Adipocyte (in vitro differentiated cells): ENCODE measurements at regions not wholly inside any gene's neighbourhood (a gene's known extent, or its start where the extent isn't known, plus 50 kb on each side); places are given as distances from the start of the nearest gene placed in this dataset.
"Not testable (repeated sequence)": the region's sequence is repeated elsewhere in the genome, so short reads cannot be mapped to it uniquely, and the experiment has no call there.

ENCODE experiments used
- DNase-seq: peaks from one replicate; pipeline ENCODE4 v3.0.0-alpha.2; 2015; ENCODE audit warnings: low read depth
- H3K27me3 ChIP-seq: replicated peaks from 2 replicates; pipeline ENCODE4 v1.7.0; 2013; ENCODE audit warnings: mild to moderate bottlenecking, low read length, moderate library complexity; ENCODE audit not compliant: control insufficient read depth, insufficient read depth
- H3K36me3 ChIP-seq: 2 replicates; pipeline ENCODE4 v1.7.0; 2013; ENCODE audit warnings: low read length, mild to moderate bottlenecking, moderate library complexity; ENCODE audit not compliant: control insufficient read depth, insufficient read depth, severe bottlenecking
- H3K4me1 ChIP-seq: 2 replicates; pipeline ENCODE4 v1.7.0; 2013; ENCODE audit warnings: mild to moderate bottlenecking, low read length, moderate library complexity; ENCODE audit not compliant: control insufficient read depth, insufficient read depth
- H3K4me3 ChIP-seq: 2 replicates; pipeline ENCODE4 v1.7.0; 2013; ENCODE audit warnings: mild to moderate bottlenecking, low read length, moderate library complexity
- H3K9ac ChIP-seq: 2 replicates; pipeline ENCODE4 v1.7.0; 2013; ENCODE audit warnings: mild to moderate bottlenecking, low read length, moderate library complexity
- H3K9me3 ChIP-seq: 2 replicates; pipeline ENCODE4 v1.7.0; 2013; ENCODE audit warnings: mild to moderate bottlenecking, low read length, moderate library complexity; ENCODE audit not compliant: control insufficient read depth

DNA sequence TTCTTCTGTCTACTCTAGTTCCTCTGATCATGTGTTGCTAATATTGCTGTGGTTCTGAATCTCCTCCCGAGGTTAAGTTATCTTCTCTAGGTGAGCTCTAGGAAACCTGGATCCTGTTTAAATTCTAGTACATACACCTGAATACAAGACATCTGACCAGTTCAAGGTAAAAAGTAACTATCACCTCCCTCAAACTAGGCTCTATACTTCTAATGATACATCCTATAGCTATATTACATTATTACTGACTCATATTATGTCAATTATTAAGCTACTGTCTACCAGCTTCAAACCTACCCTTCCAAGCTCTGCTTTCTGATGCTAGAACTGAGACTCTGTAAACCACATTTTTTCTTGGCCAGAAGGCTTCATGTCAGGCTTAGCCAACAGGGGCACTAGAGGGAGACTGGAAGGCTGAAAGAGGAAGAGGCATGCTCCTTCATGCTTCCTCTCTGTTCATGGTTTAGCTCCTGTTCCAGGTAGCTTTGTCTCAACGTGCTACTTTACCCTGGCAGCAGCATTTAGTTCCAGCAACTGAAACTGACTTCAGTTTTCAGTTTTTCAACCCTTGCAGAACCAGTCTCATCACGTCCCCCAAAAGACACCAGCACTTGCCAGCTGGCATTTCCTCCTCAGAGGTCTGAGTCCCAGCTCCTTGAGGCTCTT is 148.4 kb upstream of the TOP1 start:
- H3K9me3 ChIP-seq = peaks cover 9% of the 10 kb centered on the region
- H3K4me3 ChIP-seq = no peak overlapping the region
- no peak for DNase-seq
- H3K4me1 ChIP-seq = peaks cover 6% of the 10 kb centered on the region
- H3K27me3 ChIP-seq = peaks cover 13% of the 10 kb centered on the region
- H3K9ac ChIP-seq = no peak overlapping the region
- no peaks in the 10 kb centered on the region for H3K36me3 ChIP-seq

DNA sequence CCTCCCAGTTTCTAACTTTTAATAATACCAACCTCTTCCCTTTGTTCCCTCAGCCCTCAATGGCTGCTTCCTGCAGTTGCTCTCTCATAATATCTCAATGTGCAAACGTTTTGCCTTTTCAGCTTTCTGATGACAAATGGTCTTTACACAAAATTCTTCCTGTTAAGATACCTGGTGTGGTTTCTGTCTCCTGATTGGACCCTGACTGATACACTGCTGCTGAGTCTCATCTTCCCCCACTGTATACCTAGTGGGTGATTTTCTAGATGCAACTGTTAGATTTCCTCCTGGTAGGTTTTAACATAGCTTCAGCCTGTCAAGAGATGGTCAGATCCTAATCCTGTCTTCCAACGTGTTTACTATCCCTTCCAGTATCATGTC is 147.9 kb upstream of the TOP1 start:
- Histone ChIP-seq H3K9ac (no peak overlapping the region), H3K4me3 (no peak overlapping the region), H3K4me1 (peaks cover 6% of the 10 kb centered on the region), H3K27me3 (peaks cover 15% of the 10 kb centered on the region), H3K36me3 (no peaks in the 10 kb centered on the region), H3K9me3 (peaks cover 9% of the 10 kb centered on the region)
- DNase-seq = no peak

DNA sequence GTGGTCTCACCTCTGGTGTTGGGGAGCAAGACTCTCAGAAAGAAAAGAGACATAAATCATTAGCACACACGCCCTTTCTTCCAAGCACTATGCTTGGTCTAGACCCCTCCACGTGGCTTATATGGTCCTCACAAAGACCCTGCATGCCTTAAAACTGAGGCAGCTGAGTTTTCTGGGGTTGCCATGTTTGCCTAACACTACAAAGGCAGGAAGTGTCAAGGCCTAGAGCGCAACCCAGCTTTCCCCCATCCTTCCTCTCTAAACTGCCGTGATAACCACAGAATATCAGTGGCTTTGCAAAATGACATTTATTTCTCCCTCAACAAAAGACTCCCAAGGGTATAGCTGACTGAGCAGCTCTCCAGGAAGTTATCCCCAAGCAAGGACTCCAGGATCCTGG is 146.5 kb upstream of the TOP1 start:
- DNase-seq = no peak
- Histone ChIP-seq H3K27me3 (peaks cover 28% of the 10 kb centered on the region), H3K4me1 (no peaks in the 10 kb centered on the region)

DNA sequence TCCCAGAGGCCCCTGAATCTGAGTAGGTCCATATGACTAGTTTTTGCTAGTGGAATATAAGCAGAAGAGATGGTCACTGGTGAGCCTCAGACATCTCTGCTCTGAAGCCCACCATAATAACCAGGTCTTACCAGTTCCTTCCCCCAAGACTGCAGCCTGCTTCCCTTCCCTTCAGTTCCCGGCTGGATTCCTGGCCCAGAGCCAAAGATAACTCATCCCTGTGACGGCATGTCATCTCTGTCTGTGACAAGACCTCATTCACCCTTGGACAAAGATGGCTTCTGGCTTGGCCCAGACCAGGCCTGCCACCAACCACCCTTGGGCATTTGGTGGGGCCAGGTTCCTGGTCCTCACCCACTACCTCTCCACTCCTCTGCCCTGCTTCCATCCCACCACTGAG is 145.5 kb upstream of the TOP1 start:
- H3K9ac ChIP-seq = no peak overlapping the region
- no peak for DNase-seq
- no peaks in the 10 kb centered on the region for H3K36me3 ChIP-seq
- H3K4me3 ChIP-seq = no peak overlapping the region
- H3K9me3 ChIP-seq = peaks cover 9% of the 10 kb centered on the region
- H3K27me3 ChIP-seq = peaks cover 28% of the 10 kb centered on the region
- no peaks in the 10 kb centered on the region for H3K4me1 ChIP-seq

More for the DNA sequence above, 146.5 kb upstream of the TOP1 start:
- no peaks in the 10 kb centered on the region for H3K36me3 ChIP-seq
- H3K4me3 ChIP-seq = no peak overlapping the region
- H3K9ac ChIP-seq = no peak overlapping the region
- peaks cover 9% of the 10 kb centered on the region for H3K9me3 ChIP-seq

DNA sequence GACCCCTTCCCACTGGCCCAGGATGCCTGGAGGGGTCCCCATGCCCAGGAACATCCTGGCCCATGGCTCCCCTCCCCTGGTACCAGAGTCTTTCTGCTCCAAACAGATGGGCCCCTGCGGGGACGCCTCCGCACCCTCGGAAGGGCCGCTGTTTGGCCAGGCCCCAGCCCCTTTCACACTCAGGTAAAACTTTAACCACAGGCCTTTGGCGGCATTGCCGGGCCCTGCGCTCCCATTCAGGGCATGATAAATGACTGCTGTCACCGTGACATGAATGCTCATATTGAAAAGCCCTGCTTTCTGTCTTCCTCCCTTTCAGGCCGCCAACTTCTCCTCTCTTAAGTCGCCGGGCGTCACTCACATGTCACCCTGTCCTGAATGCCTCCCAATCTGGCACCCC is 141.5 kb upstream of the TOP1 start:
- Histone ChIP-seq H3K4me3 (no peak overlapping the region), H3K9ac (no peak overlapping the region), H3K9me3 (no peaks in the 10 kb centered on the region), H3K4me1 (no peaks in the 10 kb centered on the region), H3K36me3 (no peaks in the 10 kb centered on the region), H3K27me3 (peaks cover 35% of the 10 kb centered on the region)
- no peak for DNase-seq

DNA sequence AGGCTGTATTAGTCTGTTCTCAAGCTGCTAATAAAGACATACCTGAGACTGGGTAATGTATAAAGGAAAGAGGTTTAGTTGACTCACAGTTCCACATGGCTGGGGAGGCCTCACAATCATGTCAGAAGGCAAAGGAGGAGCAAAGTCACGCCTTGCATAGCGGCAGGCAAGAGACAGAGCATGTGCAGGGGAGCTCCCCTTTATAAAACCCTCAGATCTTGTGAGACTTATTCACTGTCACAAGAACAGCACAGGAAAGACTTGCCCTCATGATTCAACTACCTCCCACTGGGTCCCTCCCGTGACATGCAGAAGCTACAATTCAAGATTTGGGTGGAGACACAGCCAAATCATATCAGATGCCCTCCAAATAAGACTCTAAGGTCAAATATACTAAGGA is 139.4 kb upstream of the TOP1 start:
- peaks cover 17% of the 10 kb centered on the region for H3K4me1 ChIP-seq
- not testable (repeated sequence) for H3K9ac ChIP-seq, DNase-seq, H3K9me3 ChIP-seq, H3K36me3 ChIP-seq, H3K4me3 ChIP-seq
- peaks cover 28% of the 10 kb centered on the region for H3K27me3 ChIP-seq

DNA sequence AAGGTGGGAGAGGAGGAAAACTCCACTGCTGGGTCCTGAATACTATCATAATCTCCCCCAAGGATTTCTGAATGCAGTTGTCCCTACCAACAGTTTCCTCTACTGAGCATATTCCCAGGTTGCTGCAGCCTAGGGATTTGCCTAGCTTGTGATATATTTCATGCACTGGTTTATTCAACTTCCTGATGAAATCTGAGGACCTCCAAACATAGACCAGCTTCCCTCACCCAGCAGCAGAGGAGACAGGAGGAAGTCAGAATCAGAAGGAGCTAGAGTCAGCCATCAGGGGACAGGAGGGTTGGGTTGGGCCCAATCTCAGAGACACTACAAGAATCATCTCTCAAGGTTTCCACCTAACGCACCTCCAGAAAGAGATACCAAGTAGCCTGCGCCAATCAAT is 138.4 kb upstream of the TOP1 start:
- Histone ChIP-seq H3K9me3 (no peaks in the 10 kb centered on the region), H3K36me3 (no peaks in the 10 kb centered on the region), H3K4me1 (peaks cover 17% of the 10 kb centered on the region), H3K4me3 (no peak overlapping the region), H3K9ac (no peak overlapping the region), H3K27me3 (peaks cover 23% of the 10 kb centered on the region)
- no peak for DNase-seq

DNA sequence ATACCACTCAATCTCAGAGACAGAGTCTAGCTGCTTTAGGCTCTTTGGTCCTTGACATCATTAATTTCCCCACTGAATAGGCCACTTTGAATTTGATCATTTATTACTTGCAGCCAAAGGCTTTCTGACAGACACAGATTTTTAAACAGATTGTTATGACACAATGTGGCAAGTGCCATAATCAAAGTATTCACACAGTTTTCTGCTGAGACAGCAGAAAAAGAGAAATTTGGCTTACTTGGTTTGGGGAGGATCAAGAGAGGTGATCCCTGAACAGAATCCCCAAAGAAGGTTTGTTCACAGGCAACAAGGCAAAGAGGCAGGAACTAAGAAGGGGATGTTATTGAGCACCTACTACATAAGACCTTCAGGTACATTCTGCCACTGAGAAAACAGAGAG is 138.0 kb upstream of the TOP1 start:
- Histone ChIP-seq H3K9ac (no peak overlapping the region), H3K4me1 (peaks cover 17% of the 10 kb centered on the region), H3K4me3 (no peak overlapping the region), H3K9me3 (no peaks in the 10 kb centered on the region), H3K27me3 (peaks cover 24% of the 10 kb centered on the region), H3K36me3 (no peaks in the 10 kb centered on the region)
- DNase-seq = no peak

DNA sequence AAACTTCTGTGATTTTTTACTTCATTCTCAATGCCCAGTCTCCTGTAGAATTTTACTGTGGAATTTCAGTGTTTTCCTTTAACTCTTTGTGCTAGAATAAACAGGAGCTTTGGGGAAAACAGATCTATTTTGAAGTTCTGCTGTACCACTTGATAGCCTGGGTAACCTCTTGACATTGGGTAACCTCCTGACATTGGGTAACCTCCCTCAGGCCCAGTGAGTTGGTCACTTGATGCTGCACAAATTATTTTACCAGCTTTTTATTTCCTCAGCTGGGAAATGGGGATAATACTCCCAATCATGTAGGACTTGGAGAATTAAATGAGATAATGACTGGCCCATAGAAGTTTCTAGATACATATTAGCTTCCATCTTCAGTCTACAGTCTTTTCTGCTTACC is 137.3 kb upstream of the TOP1 start:
- H3K36me3 ChIP-seq = no peaks in the 10 kb centered on the region
- no peak overlapping the region for H3K4me3 ChIP-seq
- peaks cover 23% of the 10 kb centered on the region for H3K27me3 ChIP-seq
- no peak for DNase-seq
- H3K9ac ChIP-seq = no peak overlapping the region
- peaks cover 17% of the 10 kb centered on the region for H3K4me1 ChIP-seq
- H3K9me3 ChIP-seq = no peaks in the 10 kb centered on the region

DNA sequence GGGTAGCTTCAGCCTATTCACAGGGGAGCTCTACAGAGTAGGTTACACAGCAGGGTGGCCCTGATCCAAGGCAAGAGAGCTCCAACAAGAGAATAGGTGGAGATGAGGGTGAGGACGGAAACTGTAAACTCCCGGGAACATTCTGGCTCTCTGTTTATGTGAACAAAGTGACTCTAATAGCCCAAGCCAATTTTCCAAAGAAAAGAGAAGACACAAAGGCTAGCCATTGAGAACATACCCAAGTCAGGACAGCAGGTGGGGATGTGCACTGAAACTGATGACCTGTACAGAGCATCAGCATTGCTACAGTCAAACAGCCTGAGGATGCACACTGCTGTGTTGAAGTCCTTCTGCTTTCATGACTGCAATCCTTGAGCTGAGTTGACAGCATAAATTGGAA is 136.0 kb upstream of the TOP1 start:
- peaks cover 17% of the 10 kb centered on the region for H3K27me3 ChIP-seq
- DNase-seq = no peak
- no peak overlapping the region for H3K9ac ChIP-seq
- H3K36me3 ChIP-seq = no peaks in the 10 kb centered on the region
- H3K4me1 ChIP-seq = peaks cover 17% of the 10 kb centered on the region
- H3K9me3 ChIP-seq = no peaks in the 10 kb centered on the region
- H3K4me3 ChIP-seq = no peak overlapping the region

DNA sequence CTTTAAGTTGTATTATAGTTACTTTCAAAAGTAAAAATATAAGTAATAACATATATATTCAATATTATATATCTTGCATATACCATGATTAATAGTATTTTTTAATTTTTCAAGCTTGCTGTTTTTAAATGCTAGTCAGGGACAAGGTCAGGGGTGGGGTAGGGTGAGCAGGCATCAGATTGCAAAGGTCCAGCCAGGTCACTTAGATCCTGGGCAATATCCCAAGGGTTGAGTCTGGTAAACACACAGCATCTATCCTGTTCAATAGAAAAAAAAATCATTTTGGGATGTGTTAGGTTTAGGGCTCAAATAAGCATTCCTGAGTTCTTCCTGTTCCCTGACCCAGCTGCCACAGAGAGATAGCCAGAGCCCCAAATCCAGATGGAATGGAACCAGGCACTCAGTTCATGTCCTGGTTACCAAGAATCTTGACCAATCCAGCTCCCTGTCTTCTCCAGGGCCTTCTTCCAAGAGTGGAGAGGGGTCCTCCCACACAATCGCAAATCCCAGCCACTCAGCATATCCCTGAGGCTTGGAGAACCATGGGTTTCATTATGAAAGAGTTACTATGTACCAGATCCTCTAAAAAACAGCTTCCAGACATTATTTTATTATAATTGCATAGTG is 134.9 kb upstream of the TOP1 start:
- Histone ChIP-seq H3K36me3 (no peaks in the 10 kb centered on the region), H3K4me3 (no peak overlapping the region), H3K9me3 (no peaks in the 10 kb centered on the region), H3K4me1 (peaks cover 17% of the 10 kb centered on the region), H3K9ac (no peak overlapping the region), H3K27me3 (peaks cover 26% of the 10 kb centered on the region)
- DNase-seq = no peak

DNA sequence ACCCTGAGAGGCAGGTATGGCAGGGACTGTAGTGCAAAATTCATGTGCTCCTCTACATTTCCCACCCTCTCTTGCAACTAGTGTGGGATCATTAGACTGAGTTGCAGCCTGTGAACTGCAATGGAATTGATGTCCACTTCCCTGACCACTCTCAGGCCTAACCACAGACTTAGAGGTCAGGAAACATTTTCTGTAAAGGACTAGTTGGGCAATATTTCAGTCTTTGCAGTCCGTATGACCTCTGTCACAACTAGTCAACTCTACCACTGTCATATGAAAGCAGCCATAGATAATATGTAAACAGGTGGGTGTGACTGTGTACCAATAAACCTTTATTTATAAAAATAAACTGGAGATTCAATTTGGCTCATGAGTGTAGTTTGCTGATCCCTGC is 134.4 kb upstream of the TOP1 start:
- no peak overlapping the region for H3K4me3 ChIP-seq
- no peaks in the 10 kb centered on the region for H3K9me3 ChIP-seq
- no peak overlapping the region for H3K9ac ChIP-seq
- DNase-seq = no peak
- H3K4me1 ChIP-seq = peaks cover 17% of the 10 kb centered on the region
- H3K36me3 ChIP-seq = no peaks in the 10 kb centered on the region
- peaks cover 29% of the 10 kb centered on the region for H3K27me3 ChIP-seq
